ENCODE measurements at regions not wholly inside any gene's neighbourhood (a gene's known extent, or its start where the extent isn't known, plus 50 kb on each side); places are given as distances from the start of the nearest gene placed in this dataset.

- no peak for TF ChIP-seq HOXA9 (CRISPR knock-in tag; IDR thresholded peaks at IDR 0.05; ENCODE audit: borderline replicate concordance)
- TF ChIP-seq LBX2 (CRISPR knock-in tag; IDR thresholded peaks at IDR 0.05; ENCODE audit: borderline replicate concordance): no peak
These were observed 588.8 kb downstream of the PRELID2 start (continued) for GRCh38 chr5:145246379-145246778.

GRCh38 chr5:145245354-145245753 is 589.8 kb downstream of the PRELID2 start:
- in situ Hi-C loops (cut with HindIII; ENCODE audit: extremely low pct_ligation_motif_present, low pct_unique_long_range_greater_than_20kb) (no loop called here), intact Hi-C loops (cut with micrococcal nuclease; ENCODE audit: unreplicated experiment) (no loop called here)
- Histone ChIP-seq H3K27ac (ENCODE audit: extremely low read length, insufficient read depth, low read length) (no peak overlapping the region), H2AFZ (ENCODE audit: low read length) (no peak overlapping the region), H3K36me3 (replicated peaks in 1 of 2; ENCODE audit: control insufficient read depth in 1 of 2, insufficient read depth in 2 of 2, low read length in 2 of 2) (no peaks in the 10 kb centered on the region), H3K4me1 (ENCODE audit: insufficient read depth, low read length) (no peaks in the 10 kb centered on the region), H3K79me2 (ENCODE audit: insufficient read depth, low read length) (no peaks in the 10 kb centered on the region), H3K9ac (ENCODE audit: insufficient read depth, low read depth, low read length) (no peak overlapping the region), H4K20me1 (ENCODE audit: insufficient read depth, low read length) (no peaks in the 10 kb centered on the region), H3K4me3 (replicated peaks in 1 of 3; ENCODE audit: insufficient read depth in 1 of 3, low read depth in 2 of 3, low read length in 3 of 3) (no peak overlapping the region), H3K9me3 (ENCODE audit: low read length) (no peaks in the 10 kb centered on the region), H3K4me2 (ENCODE audit: low read depth, low read length) (no peak overlapping the region), H3K27me3 (ENCODE audit: control insufficient read depth in 1 of 2, insufficient read depth in 2 of 2, low read length in 2 of 2) (no peaks in the 10 kb centered on the region)
- DNase-seq (ENCODE audit: low spot score): no peak
- BruUV-seq (replicated peaks): no TSS peak
- no peak for ATAC-seq
- POLR2A ChIA-PET: no interaction called here
- CTCF ChIA-PET (ENCODE audit: low intra/inter-chr PET ratio, low total read pairs): no interaction called here
- no peak for FAIRE-seq
- WGBS (ENCODE audit: low lambda C conversion rate): 8% methylated on average over 5 of the region's 5 CpGs
- TF ChIP-seq NFKBIZ (CRISPR knock-in tag; IDR thresholded peaks at IDR 0.05) (no peak), GLMP (CRISPR knock-in tag; IDR thresholded peaks at IDR 0.05; ENCODE audit: borderline replicate concordance) (no peak), MTA1 (CRISPR knock-in tag; IDR thresholded peaks at IDR 0.05; ENCODE audit: borderline replicate concordance) (no peak), SNAPC5 (CRISPR knock-in tag; IDR thresholded peaks at IDR 0.05; ENCODE audit: borderline replicate concordance) (no peak), HNF4A (CRISPR knock-in tag; IDR thresholded peaks at IDR 0.05) (no peak), CREM (IDR thresholded peaks at IDR 0.05) (no peak), CREM (CRISPR knock-in tag; IDR thresholded peaks at IDR 0.05) (no peak), PATZ1 (CRISPR knock-in tag; IDR thresholded peaks at IDR 0.05) (no peak), HINFP (CRISPR knock-in tag; IDR thresholded peaks at IDR 0.05; ENCODE audit: low read depth) (no peak), SNRNP70 (IDR thresholded peaks at IDR 0.05; ENCODE audit: low read depth, low read length) (no peak), CREB1 (IDR thresholded peaks at IDR 0.05) (no peak), CREB1 (CRISPR knock-in tag; IDR thresholded peaks at IDR 0.05) (no peak), GZF1 (CRISPR knock-in tag; IDR thresholded peaks at IDR 0.05) (no peak), ZNF552 (CRISPR knock-in tag; IDR thresholded peaks at IDR 0.05; ENCODE audit: borderline replicate concordance) (no peak), MLXIP (CRISPR knock-in tag; IDR thresholded peaks at IDR 0.05; ENCODE audit: borderline replicate concordance) (no peak)

All from HepG2 (cell line).